GM12878 (cell line): ENCODE measurements at regions not wholly inside any gene's neighbourhood (a gene's known extent, or its start where the extent isn't known, plus 50 kb on each side); places are given as distances from the start of the nearest gene placed in this dataset.
"Not testable (repeated sequence)": the region's sequence is repeated elsewhere in the genome, so short reads cannot be mapped to it uniquely, and the experiment has no call there.

Experiments used
- ATAC-seq: fragments of 200-7000 bp; cut with Tn5 transposase; 3 replicates; pipeline ENCODE4 v1.9.1; 2020; ENCODE audit warnings: mild to moderate bottlenecking, moderate library complexity
- BruUV-seq: library from RNA; stranded (reverse); fragments of 400-500 nt; replicated peaks from 2 replicates; lab custom pipeline; 2021; lab: Mats Ljungman, UMichigan
- CTCF ChIA-PET: fragments of 300-600 bp; sonication (Branson Sonifier 250); formaldehyde crosslinking; extraction: SDS; loops from one replicate; lab custom pipeline; 2021; ENCODE audit warnings: inconsistent platforms; lab: Yijun Ruan, JAX
- POLR2A ChIA-PET: fragments of 350-600 bp; formaldehyde crosslinking; extraction: SDS; loops from one replicate; lab custom pipeline; 2021; ENCODE audit warnings: inconsistent platforms; lab: Charles Lee
- RAD21 ChIA-PET: fragments of 300-600 bp; sonication (Branson Sonifier 250); formaldehyde crosslinking; loops from one replicate; lab custom pipeline; 2023; ENCODE audit warnings: antibody characterized with exemption; ENCODE audit not compliant: unreplicated experiment; lab: Charles Lee
- SMC1A ChIA-PET: fragments of 300-600 bp; sonication (Branson Sonifier 250); formaldehyde crosslinking; loops from one replicate; lab custom pipeline; 2023; ENCODE audit not compliant: unreplicated experiment, uncharacterized antibody; lab: Charles Lee
- DNase-seq: peaks from one replicate; pipeline ENCODE4 v3.0.0-alpha.2; 2011; ENCODE audit warnings: low read depth, low spot score
- FAIRE-seq: peaks from 3 replicates; lab custom pipeline; 2011; peaks lifted over from hg19 to GRCh38; lab: Jason Lieb, UNC
- H2AFZ ChIP-seq: 2 replicates; pipeline ENCODE4 v1.6.0; 2011; ENCODE audit warnings: low read depth, low read length, control low read depth; ENCODE audit not compliant: control insufficient read depth
- H3K27ac ChIP-seq: 2 replicates; pipeline ENCODE4 v1.5.1; 2011; ENCODE audit warnings: control low read depth; ENCODE audit not compliant: control insufficient read depth, insufficient read depth
- H3K27me3 ChIP-seq, 2 experiments: replicated peaks in 1 of 2; 2 replicates each; pipeline versions ENCODE4 v1.6.0 to v1.6.1; 2011; ENCODE audit warnings: low read length in 1 of 2; ENCODE audit not compliant: control insufficient read depth in 2 of 2, insufficient read depth in 2 of 2
- H3K36me3 ChIP-seq, 2 experiments: 2 replicates each; pipeline ENCODE4 v1.5.1; 2011; ENCODE audit warnings: low read length in 1 of 2; ENCODE audit not compliant: control insufficient read depth in 2 of 2, insufficient read depth in 2 of 2
- H3K4me1 ChIP-seq: 2 replicates; pipeline ENCODE4 v1.6.1; 2011; ENCODE audit warnings: mild to moderate bottlenecking, low read length, moderate library complexity, mixed read lengths; ENCODE audit not compliant: control insufficient read depth, insufficient read depth
- H3K4me2 ChIP-seq: 2 replicates; pipeline ENCODE4 v1.6.0; 2011; ENCODE audit warnings: control low read depth; ENCODE audit not compliant: control insufficient read depth, insufficient read depth
- H3K4me3 ChIP-seq: fragments of 200-600 bp; sonication (generic); 2 replicates; pipeline ENCODE4 v1.5.1; 2016
- H3K79me2 ChIP-seq: 2 replicates; pipeline ENCODE4 v1.6.0; 2011; ENCODE audit warnings: low read length; ENCODE audit not compliant: control insufficient read depth, insufficient read depth
- H3K9ac ChIP-seq: 2 replicates; pipeline ENCODE4 v1.8.0; 2011; ENCODE audit warnings: low read length, control low read depth, mixed read lengths; ENCODE audit not compliant: control insufficient read depth, insufficient read depth
- H3K9me3 ChIP-seq: replicated peaks from 3 replicates; pipeline ENCODE4 v1.5.1; 2011; ENCODE audit warnings: mild to moderate bottlenecking, low read length; ENCODE audit not compliant: control insufficient read depth, insufficient read depth
- H4K20me1 ChIP-seq: 2 replicates; pipeline ENCODE4 v1.6.0; 2011; ENCODE audit not compliant: control insufficient read depth, insufficient read depth
- ZNF687 ChIP-seq: fragments of 450-650 bp; IDR thresholded peaks from 2 replicates; pipeline ENCODE4 v1.6.1; 2017; ENCODE audit warnings: mild to moderate bottlenecking, moderate library complexity
- WGBS: methylation state at CpG from one replicate; pipeline ENCODE4 v1.1.6; 2016; ENCODE audit warnings: low lambda C conversion rate; ENCODE audit not compliant: insufficient replicate concordance, insufficient coverage; ENCODE audit errors: missing lambda C conversion rate; 5-methylcytosine and 5-hydroxymethylcytosine counted together
- in situ Hi-C: fragments of 300-500 bp; cut with MboI; formaldehyde crosslinking; loops from 9 replicates; pipeline ENCODE4 v1.14.3; 2018; ENCODE audit warnings: mixed read lengths
- intact Hi-C: fragments of 100-400 bp; cut with micrococcal nuclease; formaldehyde crosslinking; loops from one replicate; pipeline ENCODE4 v1.14.2; 2022; ENCODE audit not compliant: unreplicated experiment

GRCh38 chr7:6986892-6987291, 160.8 kb upstream of the CCZ1B start (continued):
- TF ChIP-seq ZNF687, result 0 out of 2 replicates have a peak, but pooled peaks have one; percentile 15
- TF ChIP-seq, all 136 proteins: peak for 14; not testable (repeated sequence) for 122

- RAD21 ChIA-PET, FAIRE-seq, H3K4me3 ChIP-seq, intact Hi-C loops, H3K4me1 ChIP-seq, H3K79me2 ChIP-seq, H3K36me3 ChIP-seq, H3K4me2 ChIP-seq, DNase-seq, CTCF ChIA-PET, POLR2A ChIA-PET, H4K20me1 ChIP-seq, in situ Hi-C loops, H3K9ac ChIP-seq, H3K27ac ChIP-seq, H3K27me3 ChIP-seq, H3K9me3 ChIP-seq, ATAC-seq, H2AFZ ChIP-seq, SMC1A ChIA-PET, BruUV-seq: not testable (repeated sequence)
- WGBS, result 62% methylated on average over 6 of the region's 6 CpGs
These were observed 162.5 kb upstream of the CCZ1B start for GRCh38 chr7:6988608-6989007.

- BruUV-seq, result not testable (repeated sequence)
These were observed 163.9 kb upstream of the CCZ1B start for GRCh38 chr7:6989968-6990367.

More at GRCh38 chr7:6989968-6990367, 163.9 kb upstream of the CCZ1B start:
- POLR2A ChIA-PET, H3K9me3 ChIP-seq, FAIRE-seq, H3K36me3 ChIP-seq, H3K4me2 ChIP-seq, in situ Hi-C loops, H3K27me3 ChIP-seq, H3K4me1 ChIP-seq, intact Hi-C loops, H2AFZ ChIP-seq, DNase-seq, ATAC-seq, H4K20me1 ChIP-seq, H3K4me3 ChIP-seq, H3K27ac ChIP-seq, H3K79me2 ChIP-seq, H3K9ac ChIP-seq: not testable (repeated sequence)
- ChIA-PET RAD21 (interaction anchor here (1.3 kb wide), 1 partner anchor 194 kb away, joined by 3 read pairs; no protein-coding TSS in a partner anchor), CTCF (interaction anchor here (1.3 kb wide), 1 partner anchor 115 kb away, joined by 3 read pairs; no protein-coding TSS in a partner anchor), SMC1A (interaction anchor here (1.5 kb wide), 1 partner anchor 17 kb away, joined by 5 read pairs; no protein-coding TSS in a partner anchor)
- WGBS, result 52% methylated on average over 5 of the region's 5 CpGs
